Femur (tissue), 1 donor: ENCODE measurements at regions not wholly inside any gene's neighbourhood (a gene's known extent, or its start where the extent isn't known, plus 50 kb on each side); places are given as distances from the start of the nearest gene placed in this dataset.
"Not testable (repeated sequence)": the region's sequence is repeated elsewhere in the genome, so short reads cannot be mapped to it uniquely, and the experiment has no call there.

Experiments
- DNase-seq: peaks from one replicate; pipeline ENCODE4 v3.0.0-alpha.2; 2017

DNA sequence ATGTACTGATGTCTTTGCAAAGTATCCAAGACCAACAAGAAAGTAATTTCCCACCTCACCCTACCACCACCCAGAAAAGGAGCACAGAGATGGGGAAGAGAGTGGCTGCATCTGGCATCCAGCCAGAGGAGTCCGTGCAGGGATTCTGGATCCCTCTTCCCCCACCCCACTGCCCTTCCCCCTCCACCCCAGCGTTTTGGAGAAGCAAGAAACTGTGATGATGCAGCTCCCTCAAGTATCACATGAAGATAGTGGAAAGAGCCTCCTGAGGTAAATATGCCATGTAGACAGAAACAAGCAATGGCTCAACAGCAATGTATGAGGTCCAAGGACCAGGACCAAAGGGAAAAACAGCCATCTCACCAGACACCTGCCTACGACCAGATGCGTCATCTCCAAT lies 153.8 kb downstream of the DEPDC1B start:
- DNase-seq = no peak

DNA sequence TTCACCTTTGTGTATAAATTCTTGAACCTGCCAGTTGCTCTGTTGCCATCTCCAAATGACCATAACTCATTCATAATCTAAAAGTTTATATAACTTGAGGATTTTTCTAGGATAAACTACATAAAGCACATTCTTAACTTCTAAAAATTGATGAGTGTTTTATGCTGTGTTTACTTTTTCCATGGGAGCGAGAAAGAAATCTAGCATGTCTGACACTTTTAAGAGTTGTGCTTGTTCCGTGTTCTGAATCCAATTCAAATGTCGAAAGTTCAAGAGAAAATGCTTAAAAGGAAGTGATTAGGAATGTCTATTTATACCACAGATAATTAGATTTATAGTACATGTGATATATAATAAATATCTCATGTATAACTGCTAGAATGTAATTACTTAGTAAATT lies 154.4 kb downstream of the DEPDC1B start:
- DNase-seq = no peak

DNA sequence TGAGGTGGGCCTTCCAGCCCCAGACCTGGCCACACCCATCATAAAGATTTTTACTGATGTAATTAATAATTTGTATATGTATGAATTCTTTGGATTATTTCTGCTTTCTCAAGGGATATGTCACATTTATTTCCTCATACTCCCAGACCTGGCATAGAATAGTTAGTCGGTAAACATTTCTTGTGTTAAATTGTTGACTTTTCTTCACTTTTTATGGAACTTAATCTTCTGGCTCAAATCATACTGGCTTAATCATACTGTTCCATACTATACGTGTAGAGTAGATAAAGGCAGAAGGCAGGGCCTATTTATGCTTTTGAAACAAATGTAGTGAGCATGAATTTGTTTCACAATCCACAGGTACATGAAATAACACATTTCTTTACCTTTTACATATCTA lies 155.8 kb downstream of the DEPDC1B start:
- no peak for DNase-seq

DNA sequence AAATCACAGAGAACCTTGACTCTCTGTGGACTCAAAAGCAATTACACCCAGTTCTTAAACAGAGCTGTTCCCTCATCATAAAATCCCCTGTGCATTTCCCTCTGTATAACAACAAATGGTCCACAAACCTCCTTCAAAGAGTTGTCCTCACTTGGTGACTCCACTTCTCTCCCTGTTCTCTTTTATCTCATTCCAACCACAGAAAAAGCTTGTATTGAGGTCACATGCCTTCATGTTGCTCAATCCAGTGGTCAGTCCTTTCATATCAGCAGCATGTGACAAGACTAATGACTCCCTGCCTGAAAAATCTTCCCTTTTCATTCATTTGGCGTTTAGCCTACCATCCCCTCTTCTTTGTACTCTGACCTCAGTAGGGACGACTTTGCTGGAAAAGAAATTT lies 158.0 kb downstream of the DEPDC1B start:
- DNase-seq = no peak

DNA sequence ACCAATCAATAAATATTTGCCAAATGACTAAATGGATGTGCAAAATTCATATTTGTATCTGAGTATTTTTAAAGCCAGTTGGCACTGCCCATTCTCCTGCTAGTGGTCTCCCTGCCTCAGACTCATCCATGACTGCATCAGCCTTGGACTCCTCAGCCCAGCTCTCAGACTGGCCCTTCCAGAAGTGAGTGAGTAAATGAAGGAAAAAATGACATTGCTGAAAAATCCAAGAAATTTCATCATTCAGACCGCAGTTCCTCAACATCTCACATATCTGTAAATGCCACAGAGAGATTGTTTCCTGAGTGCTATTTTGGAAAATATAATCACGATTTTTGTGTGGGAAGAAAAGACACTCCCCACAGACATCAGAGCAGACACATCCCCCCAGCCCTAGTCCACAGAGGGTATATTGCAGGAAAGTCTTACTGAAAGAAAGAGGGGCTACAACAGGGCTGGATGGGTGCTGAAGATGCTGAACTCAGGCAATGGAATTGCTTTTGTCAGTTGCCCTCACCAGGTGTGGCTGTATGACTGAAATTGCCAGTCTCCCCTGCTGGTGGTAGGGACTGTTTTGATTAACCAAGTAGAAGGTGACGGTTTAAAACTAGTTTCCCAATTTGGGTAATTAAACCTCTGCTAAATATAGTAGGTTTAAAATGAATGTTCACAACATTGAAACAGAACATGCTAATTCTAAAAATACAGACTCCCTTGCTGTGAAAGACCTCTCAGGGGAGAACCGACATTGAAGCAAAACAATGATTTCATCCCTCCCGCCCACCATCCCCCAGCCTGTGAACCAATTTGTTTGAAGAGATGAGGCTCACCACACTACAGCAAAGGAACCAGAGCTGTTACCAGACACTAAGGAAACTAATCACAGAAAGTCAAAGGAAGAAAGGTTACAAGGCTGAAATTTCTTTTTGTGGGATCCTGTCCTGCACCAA lies 158.8 kb downstream of the DEPDC1B start:
- DNase-seq = no peak

DNA sequence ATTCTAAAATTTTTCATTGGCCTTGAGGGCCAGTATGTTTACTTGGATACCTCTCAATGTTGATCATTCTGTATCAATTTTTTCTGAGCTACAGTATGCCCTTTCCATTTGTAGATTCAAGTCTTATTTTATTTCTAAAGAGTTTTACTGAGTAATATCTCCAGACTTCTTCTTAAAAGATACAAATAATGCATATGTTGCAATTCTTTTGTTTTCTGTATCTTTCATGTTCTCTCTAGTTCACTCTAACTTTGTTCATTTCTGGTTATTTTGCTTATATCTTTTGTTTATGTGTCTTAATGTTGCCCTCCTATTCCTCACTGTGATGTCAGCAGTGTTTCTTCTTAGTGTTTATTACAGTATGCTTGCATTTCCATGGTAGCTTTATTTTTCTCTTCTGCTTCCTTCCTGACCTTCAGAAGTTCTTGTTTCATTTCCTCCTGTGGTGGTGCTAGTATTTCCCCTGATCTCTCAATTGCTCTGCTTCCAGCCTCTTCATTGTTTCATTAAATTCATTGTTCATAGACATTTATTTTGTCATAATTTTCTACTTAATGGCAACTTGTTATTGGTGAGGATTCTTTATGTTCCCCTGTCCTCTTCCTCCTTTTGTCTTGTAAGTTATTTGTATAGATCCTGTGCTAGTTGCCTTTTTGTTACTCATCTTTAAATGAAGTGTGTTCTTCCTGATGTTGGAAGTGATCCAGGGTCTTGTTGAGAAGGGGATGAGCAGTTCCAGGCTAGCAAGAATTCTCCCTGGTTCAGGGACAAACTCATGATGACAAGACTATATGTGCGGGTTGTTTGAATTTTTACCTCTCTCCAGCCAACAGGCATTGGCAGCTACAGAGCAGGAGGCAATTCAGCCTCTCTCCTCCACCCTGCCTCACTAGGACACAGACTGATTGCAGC lies 160.8 kb downstream of the DEPDC1B start:
- no peak for DNase-seq

DNA sequence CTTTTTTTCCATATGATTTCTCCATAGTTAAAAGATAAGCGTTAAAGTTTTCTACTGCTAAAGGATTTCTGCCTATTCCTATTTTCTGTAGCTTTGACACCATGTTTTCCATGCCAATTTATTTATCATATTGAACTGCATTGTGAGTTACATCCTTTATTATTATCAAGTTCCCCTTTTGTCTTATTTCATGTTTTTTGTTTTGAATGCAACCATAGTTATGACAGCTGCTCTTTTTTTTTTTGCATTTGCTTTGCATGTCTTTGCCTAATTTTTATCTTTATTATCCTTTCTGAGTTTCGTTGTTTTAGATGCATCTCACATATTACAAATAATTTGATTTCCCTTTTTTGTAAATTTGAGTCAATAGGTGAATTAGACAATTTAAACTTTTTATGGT lies 161.5 kb downstream of the DEPDC1B start:
- no peak for DNase-seq

DNA sequence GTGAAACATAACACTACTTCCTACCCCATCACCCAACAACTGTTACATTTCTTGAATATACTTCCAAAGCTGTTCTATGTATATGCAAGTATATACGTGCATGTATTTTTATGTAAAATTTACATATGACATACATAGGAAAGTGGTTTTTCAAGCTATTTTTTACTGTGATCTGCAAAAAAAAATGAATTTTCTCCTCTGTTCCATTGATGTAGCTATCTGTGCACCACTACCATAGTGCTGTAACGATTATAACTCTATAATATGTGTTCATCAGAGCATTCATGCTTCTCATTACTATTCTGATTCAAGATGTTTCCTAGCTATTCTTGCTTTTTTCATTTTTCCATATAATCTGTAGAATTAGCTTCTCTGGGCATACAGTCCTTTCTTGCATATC lies 164.0 kb downstream of the DEPDC1B start:
- DNase-seq = no peak

DNA sequence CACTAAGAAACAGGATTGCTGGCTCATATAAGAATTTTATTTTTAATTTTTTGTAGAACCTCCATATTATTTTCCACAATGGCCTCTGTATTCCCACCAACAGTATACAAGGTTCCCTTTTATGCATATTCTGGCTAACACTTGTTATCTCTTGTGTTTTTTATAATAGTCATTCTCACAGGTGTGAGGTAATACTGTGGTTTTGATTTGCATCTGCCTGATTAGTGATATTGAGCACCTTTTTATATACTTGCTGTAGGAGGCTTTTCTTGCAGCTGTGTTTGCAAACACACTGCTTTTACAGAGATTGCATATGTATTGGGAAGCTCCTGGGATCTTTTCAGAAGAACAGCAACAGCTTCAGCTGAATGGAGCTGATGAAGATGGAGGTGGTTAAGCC lies 164.8 kb downstream of the DEPDC1B start:
- DNase-seq = no peak

DNA sequence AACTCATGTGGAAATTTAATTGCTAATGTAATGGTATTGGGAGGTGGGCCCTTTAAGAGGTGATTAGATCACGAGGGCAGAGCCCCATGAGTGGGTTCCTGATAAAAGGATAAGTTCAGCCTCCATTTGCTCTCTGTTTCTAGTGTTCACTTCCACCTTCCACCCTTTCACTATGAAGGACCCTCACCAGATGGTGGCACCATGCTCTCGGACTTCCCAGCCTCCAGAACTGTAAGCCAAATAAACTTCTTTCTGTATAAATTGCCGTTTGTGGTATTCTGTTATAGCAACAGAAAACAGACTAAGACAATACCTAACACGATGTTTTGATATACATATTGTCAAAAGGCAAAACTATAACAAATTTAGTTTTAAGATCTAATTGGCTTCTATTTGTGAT lies 166.2 kb downstream of the DEPDC1B start:
- DNase-seq = no peak

DNA sequence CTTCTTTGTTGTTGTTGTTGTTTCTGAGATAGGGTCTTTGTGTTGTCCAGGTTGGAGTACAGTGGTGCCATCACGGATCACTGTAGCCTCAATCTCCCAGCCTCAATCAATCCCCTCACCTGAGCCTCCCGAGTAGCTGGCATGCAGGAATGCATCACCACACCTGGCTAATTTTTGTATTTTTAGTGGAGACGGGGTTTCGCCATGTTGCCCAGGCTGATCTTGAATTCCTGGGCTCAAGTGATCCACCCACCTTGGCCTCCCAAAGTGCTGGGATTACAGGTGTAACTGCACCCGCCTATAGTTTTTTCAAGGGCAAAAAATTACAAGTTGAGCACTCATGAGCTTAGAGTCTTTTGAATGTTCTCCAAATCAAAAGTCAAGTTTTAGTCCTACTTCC lies 167.2 kb downstream of the DEPDC1B start:
- not testable (repeated sequence) for DNase-seq

DNA sequence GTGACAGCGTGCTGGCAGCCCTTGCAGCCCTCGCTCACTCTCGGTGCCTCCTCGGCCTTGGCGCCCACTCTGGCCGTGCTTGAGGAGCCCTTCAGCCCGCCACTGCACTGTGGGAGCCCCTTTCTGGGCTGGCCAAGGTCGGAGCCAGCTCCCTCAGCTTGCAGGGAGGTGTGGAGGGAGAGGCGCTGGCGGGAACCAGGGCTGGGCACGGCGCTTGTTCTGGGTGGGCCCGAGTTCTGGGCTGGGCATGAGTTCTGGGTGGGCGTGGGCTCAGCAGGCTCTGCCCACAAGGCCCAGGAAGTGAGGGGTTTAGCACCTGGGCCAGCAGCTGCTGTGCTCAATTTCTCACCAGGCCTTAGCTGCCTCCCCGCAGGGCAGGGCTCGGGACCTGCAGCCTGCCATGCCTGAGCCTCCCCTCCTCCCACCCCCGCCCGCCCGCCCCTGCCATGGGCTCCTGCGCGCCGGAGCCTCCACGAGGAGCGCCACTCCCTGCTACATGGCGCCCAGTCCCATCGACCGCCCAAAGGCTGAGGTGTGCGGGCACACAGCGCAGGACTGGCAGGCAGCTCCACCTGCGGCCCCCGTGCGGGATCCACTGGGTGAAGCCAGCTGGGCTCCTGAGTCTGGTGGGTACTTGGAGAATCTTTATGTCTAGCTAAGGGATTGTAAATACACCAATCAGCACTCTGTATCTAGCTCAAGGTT lies 169.7 kb downstream of the DEPDC1B start:
- DNase-seq = not testable (repeated sequence)

DNA sequence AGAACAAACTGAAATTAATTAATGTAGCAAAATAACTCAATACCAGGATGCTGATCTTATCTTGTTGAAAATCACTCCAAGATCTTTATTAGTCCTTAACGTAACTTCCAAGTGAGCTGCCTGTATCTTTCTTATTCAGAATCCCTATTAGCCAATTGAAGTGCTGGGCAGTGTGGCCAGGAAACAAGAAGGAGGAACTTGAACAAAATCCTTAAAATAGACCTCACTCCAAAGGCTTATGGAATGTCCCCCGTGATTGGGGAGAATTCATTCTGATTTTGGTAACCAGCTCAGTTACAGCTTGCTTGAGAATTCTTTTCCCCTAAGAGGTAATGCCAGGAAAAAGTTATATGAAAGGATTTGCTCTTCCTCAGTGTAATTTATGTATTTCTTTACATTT lies 171.0 kb downstream of the DEPDC1B start:
- no peak for DNase-seq

DNA sequence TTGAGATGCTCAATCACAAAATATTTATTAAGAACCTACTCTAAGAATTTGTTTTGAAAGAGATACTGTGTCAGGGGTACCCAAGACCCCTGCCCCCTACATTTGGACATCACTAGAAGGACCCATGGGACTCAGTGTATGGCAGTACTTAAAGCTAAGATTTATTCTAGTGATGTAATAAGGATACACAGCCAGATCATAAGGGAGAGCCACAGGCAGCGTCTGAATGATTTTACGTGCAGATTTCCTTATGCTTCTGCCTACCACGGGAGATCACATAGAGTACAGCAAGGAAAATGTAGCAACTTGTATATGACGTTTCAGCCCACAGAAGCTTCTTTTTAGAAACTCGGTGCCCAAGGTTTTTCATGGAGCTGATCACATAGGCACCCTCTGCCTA lies 172.9 kb downstream of the DEPDC1B start:
- DNase-seq = no peak

DNA sequence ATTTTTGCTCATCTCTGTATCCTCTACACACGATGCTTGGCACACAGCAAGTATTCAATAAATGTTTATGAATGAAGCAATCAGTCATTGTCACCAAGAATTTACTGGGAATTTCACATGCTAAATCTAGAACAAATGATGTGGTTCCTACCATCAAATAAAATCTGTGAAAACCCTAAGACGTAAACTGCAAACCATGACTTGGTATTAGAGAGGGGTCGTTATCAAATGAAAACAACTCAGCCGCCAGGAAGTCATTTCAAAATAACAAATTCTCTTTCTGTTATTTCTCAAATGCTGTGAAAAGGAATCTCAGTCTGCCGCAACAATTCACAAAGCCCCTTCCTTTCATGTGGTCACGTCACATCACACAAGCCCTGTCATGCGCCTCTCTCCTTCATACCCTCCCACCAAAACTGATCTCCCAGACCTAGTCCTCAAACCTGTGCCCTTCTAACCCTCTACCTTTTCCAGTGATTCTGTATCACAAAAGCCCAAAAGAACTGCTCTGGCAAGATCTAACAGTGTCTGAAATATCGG lies 173.6 kb downstream of the DEPDC1B start:
- DNase-seq = no peak

DNA sequence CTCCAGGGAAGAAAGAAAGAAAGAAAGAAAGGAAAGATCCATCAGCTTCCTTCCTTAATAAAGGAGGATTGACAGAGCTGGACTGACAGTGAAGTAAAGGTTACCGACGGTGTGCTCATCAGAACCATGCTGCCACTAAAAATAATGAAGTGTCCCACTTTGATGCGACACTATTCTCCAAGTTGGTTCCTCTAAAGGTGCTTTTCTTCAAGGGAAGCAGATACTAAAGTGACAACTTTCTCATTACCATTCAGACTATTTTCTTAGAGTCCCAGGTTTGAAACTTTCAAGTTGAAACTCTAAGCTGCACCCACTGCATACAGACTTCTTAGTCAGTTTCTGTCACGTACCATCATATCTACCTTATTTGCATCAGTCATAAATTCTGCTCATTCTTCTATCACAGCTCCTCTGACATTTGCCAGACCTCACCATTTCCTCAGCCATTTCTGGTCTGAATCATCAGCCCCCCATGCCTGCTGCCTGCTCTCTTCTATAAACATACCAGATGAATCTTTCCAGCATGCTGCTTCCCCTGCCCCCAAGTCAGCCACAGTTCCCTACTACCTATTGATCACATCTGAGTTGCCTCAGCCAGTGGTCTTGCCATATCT lies 177.6 kb downstream of the DEPDC1B start:
- DNase-seq = no peak

DNA sequence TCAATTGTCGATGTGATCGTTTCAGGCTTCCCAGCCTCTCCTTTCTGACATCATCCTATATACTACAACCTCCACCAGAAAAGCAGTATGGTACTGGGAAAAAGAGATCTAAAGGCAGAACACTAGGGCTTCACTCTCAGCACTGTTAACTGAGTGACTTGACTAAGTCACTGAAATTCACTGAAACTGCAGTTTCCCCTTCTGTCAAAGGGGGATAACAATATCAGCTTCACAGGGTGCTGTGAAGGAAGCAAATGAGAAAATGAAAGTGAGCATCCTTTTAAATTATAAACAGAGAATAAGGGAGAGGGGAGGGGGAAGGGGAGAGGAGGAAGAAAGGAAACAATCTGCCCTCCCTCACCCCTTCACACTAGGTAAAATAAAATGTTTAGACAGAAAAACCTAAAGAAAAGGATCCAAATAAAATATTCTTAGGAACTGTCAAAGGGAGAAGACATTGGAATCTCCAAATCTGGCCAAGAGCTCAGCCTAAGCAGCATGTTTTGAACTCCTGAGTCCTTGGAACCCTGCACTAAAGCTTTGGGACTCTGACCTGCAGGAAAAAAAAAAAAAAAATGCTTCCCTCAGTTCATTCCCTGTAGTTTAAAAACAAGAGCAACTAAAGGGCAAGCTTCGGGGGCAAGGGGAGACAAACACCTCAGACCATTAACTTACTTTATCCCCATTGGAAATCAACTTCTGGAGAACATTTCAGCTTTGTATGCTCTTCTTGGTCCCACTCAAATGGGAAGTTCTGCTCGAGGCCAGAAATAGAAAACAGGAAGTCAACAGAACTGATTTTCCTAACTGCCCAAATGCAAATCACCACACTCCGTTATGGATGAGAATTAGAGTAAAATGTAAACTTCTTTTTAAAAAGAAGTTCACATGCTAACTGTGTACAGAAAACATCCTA lies 178.3 kb downstream of the DEPDC1B start:
- no peak for DNase-seq

DNA sequence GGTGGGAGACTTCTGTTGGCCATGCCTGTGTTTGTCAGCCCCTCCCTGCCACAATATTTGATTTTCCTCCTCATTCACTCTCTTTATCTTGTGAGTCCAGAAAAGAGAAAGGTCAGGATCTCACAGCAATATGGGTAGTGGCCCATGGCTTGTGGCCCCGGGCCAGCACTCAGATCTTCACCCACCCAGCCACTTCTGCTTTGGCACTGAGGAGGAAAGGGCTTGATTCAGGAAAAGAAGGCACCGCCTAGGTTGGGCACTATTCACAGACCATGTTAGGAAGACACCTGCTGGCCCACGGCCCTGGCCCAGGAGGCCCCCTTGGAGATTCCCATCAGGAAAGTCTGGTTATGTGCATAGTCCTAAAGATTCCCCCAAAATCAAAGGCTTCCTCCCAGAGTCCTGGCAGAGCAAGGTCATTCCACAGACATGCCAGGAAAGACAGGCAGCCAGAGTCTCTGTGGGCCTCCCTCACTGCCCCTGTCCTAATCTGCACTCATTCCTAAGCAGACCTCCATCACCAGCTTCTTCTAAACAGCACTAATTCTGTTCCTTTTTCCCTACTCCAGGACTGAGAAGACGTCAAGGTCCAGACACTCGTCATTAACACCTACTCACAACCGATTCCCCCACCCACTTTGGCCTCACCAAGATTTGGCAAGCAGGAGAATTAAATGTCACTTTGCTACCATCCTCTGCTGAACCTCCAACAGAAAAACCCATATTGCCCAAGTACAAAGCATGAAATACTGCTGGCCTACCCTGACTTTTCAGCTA lies 179.3 kb downstream of the DEPDC1B start:
- DNase-seq = no peak

DNA sequence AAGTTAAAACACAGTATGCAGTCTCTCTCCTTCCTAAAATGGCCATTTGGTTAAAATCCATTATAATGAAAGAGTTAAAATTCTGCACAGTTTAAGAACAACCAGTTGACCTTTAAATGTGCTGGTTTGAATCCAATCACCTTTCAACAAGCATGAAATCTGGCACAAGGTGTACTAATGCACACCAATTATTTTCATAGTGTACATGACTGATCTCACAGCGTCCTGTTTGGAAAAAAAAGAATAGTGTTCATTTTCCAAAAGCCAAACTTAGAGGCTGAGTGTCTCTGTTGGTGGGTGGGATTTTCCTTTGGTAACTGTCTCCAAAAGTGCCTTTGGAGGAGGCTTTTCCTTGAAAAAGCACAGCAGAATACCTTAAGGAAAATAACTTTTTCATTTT lies 180.6 kb downstream of the DEPDC1B start:
- DNase-seq = no peak

DNA sequence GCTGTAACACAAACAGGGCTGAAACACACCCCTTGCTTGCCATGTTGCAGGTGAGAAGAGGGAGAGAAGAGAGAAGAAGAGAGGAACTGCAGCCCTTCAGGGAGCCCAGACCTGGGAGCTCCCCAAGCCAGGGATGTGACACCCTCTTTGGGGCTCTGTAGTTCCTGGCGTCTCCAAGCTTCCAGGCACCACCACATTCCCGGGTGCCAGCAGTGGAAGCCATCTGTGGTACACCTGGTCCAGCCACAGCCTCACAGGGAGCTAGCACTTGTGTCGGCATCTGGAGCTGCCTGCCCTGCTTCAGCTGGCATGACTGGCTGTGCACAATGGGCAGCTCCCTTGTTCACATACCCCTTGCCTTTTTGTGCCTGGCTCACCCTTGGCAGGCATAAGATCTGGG lies 182.1 kb downstream of the DEPDC1B start:
- no peak for DNase-seq
